NCI-H146 treated with DMSO at 0.1 percent for 48 hours (cell line): ENCODE measurements at regions not wholly inside any gene's neighbourhood (a gene's known extent, or its start where the extent isn't known, plus 50 kb on each side); places are given as distances from the start of the nearest gene placed in this dataset.
A peak's percentile ranks its signal among the peaks of the same experiment; 100 is the strongest.
"Not testable (repeated sequence)": the region's sequence is repeated elsewhere in the genome, so short reads cannot be mapped to it uniquely, and the experiment has no call there.

Source experiments
- DNase-seq: peaks from one replicate; lab custom pipeline; 2025; ENCODE audit not compliant: unreplicated experiment; lab: John Stamatoyannopoulos, UW

GRCh38 chr12:29029484-29029883, 119.6 kb upstream of the FAR2 start:
- not testable (repeated sequence) for DNase-seq

- DNase-seq: no peak
Observed at GRCh38 chr12:29030006-29030405, 119.1 kb upstream of the FAR2 start.

- DNase-seq: no peak
Observed at GRCh38 chr12:29032446-29032845, 116.6 kb upstream of the FAR2 start.

GRCh38 chr12:29033519-29033918, 115.6 kb upstream of the FAR2 start:
- DNase-seq: no peak

GRCh38 chr12:29035112-29035511, 114.0 kb upstream of the FAR2 start:
- DNase-seq: no peak

- no peak for DNase-seq
Observed at GRCh38 chr12:29039013-29039412, 110.1 kb upstream of the FAR2 start.

- no peak for DNase-seq
Observed at GRCh38 chr12:29041621-29042020, 107.5 kb upstream of the FAR2 start.

GRCh38 chr12:29043069-29043468, 106.0 kb upstream of the FAR2 start:
- no peak for DNase-seq

GRCh38 chr12:29044799-29045198, 104.3 kb upstream of the FAR2 start:
- DNase-seq: no peak

GRCh38 chr12:29048787-29049186, 100.3 kb upstream of the FAR2 start:
- DNase-seq: no peak

- no peak for DNase-seq
Observed at GRCh38 chr12:29050503-29050902, 98.6 kb upstream of the FAR2 start.

- DNase-seq: no peak
Observed at GRCh38 chr12:29051221-29051620, 97.9 kb upstream of the FAR2 start.

- DNase-seq: no peak
Observed at GRCh38 chr12:29053567-29053966, 95.5 kb upstream of the FAR2 start.

GRCh38 chr12:29054858-29055663, 94.0 kb upstream of the FAR2 start:
- DNase-seq: no peak

GRCh38 chr12:29066011-29066588, 83.0 kb upstream of the FAR2 start:
- DNase-seq: no peak

- no peak for DNase-seq
Observed at GRCh38 chr12:29067430-29067829, 81.6 kb upstream of the FAR2 start.

GRCh38 chr12:29070309-29070708, 78.8 kb upstream of the FAR2 start:
- DNase-seq: no peak

- DNase-seq: no peak
Observed at GRCh38 chr12:29071099-29071498, 78.0 kb upstream of the FAR2 start.

- DNase-seq: no peak
Observed at GRCh38 chr12:29072631-29073030, 76.4 kb upstream of the FAR2 start.

GRCh38 chr12:29073631-29074239, 75.3 kb upstream of the FAR2 start:
- DNase-seq: peak; percentile 23

GRCh38 chr12:29081101-29081500, 68.0 kb upstream of the FAR2 start:
- no peak for DNase-seq

- DNase-seq: no peak
Observed at GRCh38 chr12:29082522-29082921, 66.6 kb upstream of the FAR2 start.
